LHCN-M2 (cell line): ENCODE measurements at regions not wholly inside any gene's neighbourhood (a gene's known extent, or its start where the extent isn't known, plus 50 kb on each side); places are given as distances from the start of the nearest gene placed in this dataset.
"Not testable (repeated sequence)": the region's sequence is repeated elsewhere in the genome, so short reads cannot be mapped to it uniquely, and the experiment has no call there.

ENCODE experiments used
- DNase-seq: peaks from one replicate; pipeline ENCODE4 v3.0.0-alpha.2; 2012; ENCODE audit warnings: low read depth

DNA sequence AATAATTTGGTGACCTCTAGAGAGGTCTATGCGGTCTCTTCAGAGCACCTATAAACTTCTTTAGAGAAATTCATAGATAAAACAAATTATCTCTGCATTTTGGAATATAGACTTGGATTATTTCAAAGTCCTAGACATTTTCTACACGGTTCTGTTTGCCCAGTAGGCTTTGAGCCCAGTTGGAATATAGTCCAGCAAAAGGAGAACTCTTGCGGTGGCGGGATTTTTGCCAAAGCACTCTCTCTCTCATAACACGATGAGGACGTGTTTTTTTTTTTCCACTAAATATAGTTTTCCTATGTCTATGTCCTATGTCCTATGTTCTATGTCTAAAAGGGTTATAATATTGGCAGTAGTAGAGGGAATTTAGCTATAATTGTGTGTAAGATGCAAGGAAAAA is 164.9 kb upstream of the AGR3 start:
- no peak for DNase-seq

DNA sequence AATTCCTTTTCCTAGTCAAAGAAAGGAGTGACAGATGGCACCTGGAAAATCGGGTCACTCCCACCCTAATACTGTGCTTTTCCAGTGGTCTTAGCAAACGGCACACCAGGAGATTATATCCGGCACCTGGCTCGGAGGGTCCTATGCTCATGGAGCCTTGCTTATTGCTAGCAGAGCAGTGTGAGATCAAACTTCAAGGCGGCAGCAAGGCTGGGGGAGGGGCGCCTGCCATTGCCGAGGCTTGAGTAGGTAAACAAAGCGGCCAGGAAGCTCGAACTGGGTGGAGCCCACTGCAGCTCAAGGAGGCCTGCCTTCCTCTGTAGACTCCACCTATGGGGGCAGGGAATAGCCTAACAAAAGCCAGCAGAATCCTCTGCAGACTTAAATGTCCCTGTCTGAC is 171.4 kb upstream of the AGR3 start:
- not testable (repeated sequence) for DNase-seq

DNA sequence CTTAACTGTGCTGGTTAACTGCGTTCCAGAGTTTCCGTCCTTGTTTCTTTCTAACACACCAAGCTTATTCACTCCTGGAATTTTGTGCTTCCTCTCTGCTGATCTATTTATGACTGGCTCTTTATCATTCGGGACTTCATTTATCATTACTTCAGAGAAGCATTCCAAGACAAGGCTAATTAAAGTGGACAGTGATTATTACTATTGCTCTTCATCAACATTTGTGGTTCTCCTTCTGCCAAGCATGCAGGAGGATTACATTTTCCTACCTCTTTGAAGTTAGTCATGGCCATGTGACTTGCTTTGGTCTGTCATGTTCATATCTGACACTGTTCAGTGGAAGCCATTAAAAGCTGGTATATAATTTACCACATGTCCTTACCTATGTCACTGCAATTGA is 172.4 kb upstream of the AGR3 start:
- DNase-seq = no peak

DNA sequence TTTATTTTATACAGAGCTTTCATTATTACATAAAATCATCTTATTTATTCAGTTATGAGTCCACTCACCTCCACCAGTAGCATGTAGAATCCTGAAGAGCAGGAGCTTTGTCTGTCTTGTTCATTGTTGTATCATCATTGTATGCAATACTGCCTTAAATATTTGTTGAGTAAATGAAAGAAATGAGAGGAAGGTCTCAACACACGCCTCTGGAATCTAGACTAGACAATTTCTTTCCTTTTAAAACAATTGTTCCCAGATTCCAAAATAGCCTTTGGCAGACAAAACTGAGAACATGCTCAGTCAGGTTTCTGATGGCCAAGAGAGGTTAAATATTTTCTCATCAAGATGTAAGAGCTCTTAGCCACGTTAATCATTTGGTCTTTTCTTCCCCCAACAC is 173.1 kb upstream of the AGR3 start:
- no peak for DNase-seq

DNA sequence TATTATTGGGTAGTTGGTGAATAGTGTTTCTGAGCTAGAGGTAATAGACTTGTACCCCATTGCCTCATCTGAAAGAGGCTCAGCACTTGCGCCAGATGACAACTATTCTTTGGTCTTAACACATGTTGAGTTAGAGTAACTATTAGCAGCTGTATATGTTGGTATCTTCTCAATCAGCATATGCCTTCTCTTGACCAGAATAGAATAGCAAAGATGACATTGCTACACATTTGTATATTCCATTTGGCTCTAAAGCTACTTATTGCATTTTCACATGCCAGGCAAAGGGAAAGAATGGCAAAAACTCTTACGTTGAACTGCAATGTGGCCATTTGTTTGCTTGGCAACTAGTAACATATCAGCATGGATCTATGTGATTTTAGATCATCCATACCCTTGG is 173.8 kb upstream of the AGR3 start:
- DNase-seq = no peak

DNA sequence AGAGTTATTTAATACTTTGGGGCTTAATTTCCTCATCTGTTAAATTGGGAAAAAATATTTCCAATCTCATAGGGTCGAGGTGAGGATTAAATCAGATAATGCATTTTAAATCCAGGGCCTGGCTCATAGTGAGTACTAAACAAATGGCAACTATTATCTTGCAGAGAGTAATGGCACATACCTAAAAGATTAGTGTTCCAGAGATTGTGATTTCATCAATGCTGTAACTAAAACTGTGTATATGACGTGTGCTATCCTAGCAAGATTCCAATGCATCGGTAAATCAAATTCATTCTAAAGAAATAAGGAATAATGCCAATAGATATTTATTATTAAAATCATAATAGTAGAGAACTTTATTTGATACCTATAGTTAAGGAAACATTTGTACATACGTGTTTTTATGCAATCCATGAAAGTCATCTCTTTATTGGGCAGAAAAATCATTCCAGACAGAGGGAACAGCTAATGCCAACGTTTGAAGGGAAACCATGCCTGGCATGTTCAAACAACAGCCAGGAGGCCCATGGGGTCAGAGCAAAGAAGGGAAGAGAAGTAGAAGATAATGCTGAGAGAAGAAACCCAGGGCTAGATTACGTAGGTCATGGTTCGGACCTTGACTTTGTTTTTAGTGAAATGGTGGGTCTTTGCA is 174.8 kb upstream of the AGR3 start:
- peak; percentile 76 for DNase-seq

DNA sequence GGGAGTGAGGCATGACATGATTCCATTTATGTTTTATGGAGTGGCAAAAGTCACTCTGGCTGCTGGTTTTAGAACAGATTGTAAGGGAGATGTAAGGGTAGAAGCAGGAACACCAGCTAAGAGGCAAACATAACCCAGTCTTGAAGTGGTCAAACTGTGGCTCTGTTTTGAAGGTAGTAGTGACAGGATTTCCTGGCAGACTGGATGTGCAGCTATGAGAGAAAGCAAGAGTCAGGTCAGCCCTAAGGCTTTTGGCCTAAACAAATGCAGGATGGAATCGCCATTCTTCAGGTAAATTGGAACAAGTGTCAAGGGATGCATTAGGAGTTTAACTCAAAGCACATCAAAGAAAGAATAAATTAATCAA is 175.3 kb upstream of the AGR3 start:
- DNase-seq = no peak

DNA sequence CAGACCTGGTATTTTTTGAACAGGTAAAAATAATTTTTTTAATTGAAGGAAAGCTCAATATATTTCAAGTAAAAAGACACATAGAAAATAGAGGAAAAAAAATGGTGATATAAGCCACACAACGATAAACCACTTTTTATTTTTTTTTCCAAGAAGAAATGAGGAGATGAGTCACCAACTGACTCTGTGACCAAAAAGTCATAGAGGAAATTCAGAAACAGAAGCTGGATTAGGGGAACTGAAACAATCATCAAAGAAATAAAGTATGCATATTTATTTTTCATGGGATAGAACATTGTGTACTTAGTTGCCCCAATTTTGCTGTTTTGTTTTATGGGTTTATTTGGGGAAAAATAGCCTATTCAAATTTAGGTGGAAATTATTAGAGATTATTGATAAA is 176.8 kb upstream of the AGR3 start:
- peak; percentile 89 for DNase-seq

DNA sequence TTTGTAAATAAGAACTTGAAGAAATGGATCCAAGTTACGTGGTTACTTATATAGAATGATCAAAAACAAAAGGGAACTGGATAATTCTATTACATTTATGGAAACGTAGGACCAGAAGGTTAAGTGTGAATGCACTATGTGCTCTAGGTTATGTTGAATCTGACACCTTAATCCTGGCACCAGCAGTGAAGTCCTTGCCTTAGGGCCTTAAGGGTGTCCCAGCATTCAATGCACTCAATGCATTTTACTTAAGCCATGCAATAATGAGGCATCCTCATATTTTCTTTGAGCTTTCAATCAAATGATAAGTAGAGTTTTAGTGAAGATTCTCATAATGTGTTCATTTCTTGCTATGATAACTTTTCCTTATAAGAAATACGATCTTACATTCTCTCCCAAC is 178.3 kb upstream of the AGR3 start:
- no peak for DNase-seq

DNA sequence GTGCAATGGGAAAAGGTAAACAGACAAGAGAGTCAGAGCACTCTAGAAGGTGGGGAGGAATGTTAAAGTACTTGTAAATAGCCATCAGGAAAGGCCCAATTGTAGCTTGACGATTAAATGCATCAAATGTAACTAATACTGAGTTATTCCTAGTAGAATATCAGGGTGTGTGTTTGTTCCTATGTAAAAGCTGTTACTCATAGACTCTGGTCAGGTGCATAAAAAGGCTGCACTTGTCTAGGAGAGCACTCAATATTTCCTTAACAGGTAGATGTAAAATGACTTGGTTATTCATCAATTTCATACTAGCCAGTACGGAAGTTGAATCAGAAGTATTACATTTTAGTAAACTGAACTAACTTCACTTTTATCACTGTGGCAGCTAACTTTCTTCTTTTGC is 179.7 kb upstream of the AGR3 start:
- DNase-seq = no peak

DNA sequence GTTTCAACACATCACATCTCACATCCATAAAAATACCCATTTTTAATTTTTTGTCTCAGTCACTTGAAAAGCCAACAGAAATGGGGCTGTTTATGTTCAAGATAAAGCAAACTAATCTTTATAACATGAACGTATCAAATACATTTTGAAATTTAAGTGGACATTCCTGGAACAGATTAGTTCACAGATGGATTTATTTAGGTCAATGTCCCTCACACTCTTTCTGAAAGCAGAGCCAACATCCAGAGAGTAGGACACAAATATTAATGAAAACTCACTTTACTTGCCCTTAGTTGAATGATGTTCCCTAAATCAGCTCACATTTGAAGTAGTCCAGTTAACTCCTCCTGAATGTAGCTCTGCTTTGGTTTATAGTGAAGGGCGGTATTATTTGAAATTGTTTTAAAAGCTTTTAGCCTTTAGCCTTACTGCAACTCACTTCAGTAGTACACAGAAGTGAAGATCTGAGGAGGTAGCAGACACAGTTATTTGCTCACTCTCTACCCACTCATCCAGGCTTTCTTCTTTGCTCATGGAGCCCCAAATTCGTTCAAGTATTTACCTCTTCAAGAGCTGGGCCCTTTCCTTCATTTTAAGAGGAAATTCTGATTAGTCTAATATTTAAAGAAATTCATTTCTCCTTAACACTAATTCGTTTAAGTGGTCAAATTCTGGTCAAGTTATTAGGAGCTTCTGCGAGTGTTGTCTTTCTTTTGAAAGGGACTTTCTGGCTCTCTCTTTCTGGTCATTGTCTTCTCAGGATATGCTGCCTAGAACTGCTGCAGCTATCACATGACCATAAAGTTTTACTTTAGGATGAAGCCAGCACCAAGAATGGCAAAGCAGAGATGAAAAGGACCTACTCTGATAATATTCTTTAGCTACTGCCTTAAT is 180.6 kb upstream of the AGR3 start:
- DNase-seq = no peak

DNA sequence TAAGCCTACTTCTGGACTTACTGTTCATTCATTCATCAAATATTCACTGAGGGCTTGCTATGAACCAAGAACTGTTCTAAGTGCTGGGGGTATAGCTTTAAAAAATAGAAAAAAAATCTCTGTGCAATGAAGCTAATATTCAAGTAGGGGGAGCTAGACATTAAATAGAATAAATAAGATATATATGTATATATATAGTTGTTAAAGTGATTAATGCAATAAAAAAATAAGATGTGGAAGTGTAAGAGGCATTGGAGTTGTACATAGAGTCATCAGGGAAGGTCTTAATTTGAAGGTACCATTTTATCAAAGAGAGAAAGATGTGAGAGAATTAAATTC is 181.2 kb upstream of the AGR3 start:
- DNase-seq = peak; percentile 24

DNA sequence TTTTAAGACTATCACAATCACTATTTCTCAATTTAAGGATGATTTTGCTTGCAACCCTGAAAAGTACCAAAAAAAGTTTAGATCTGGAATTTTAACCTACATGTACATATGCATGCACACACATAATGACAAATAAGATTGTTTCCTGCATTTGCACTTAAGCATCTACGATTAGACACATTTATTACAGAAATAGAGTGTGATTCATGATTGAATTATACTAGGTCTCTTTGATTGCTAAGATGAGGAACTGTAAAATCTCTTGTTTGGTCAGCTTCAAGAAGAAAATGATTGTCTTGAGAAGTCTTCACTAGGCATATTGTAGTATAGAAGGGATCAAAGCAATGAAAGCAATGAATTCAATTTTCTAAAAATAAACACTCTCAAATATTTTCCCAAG is 185.9 kb upstream of the AGR3 start:
- no peak for DNase-seq

DNA sequence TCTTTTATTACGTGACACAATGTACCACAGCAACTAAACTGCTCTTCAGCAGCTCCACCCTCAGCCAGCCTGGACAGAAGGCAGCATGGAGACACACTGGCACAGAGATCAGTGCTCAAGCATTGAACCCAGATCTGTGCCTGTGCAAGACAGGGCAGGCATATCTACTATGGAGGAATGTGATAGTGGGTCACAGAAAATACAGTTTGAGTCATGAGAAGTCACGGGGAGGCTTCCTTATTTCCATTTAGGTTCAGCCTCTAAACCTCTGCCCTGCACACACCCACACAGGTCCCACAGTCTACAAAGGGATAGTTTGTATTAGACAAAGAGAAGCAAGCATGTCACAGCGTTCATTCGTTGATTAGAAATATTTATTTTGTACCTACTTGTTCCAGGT is 187.4 kb upstream of the AGR3 start:
- DNase-seq = no peak

DNA sequence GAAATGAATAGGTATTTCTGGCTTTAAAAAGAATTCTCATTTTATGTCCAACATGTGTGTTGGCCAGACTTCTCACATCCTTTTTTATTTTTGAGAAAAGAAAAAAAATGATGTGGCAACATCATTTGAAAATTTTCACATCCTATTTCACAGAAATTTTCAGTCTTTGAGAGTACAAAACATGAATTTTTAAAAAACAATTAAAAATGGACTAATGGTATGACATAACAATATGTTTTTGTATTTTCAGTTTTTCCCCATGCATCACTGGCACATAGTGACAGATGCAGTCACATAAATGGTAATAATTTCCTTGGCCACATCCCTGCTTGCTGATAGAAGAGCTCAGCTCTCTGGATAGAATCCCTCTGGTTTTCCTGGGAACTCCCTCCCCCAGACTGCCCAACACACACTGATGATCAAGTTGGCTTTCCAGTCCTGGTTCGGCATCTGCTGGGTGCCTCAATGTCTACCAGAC is 188.5 kb upstream of the AGR3 start:
- DNase-seq = no peak

DNA sequence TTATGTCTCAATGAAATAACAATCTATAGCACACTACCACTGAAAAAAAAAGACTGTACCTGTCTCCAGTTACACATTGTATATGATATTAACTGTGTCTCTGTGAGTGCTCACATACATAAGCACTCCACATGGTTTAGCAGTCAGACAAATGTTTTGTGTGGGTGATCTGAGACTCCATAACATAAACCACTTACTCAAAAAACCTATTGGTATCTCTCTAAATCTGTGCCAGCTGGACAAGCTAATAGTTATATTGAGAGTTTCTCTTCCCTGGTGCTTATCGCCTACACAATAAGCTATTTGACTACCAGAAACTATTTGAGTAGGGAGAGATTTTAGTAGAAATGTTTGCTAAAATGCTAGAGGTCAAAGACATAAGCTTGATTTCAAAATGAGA is 190.1 kb upstream of the AGR3 start:
- no peak for DNase-seq

DNA sequence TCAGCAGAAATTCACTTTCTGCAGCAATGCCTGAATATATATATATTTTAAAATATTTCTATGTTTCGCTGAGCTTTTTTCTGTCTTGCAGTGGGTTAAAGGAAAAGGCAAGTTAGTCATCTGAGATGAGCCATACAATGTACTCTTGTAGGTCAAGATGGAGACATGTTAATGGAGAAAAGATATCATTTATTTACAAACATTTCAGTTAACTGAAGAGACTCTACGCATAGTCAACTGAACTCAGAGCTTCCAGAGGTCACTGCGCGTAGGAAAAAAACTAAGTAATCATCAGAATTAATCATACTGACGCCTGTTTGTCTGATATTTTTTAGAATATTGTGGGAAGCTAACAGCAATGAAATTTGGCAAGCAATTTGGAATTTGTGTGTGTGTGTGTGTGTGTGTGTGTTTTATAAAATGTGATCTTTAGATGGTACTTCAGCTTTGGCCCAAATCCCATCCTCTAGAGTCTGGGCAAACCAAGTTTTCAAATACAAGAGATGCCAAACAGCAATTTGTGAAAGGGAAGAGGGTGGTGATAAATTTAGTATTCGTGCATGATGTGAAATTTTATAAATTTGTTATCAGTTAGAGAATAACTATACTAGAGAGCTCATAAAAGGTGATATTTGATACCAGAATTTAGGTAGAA is 193.9 kb upstream of the AGR3 start:
- DNase-seq = no peak

DNA sequence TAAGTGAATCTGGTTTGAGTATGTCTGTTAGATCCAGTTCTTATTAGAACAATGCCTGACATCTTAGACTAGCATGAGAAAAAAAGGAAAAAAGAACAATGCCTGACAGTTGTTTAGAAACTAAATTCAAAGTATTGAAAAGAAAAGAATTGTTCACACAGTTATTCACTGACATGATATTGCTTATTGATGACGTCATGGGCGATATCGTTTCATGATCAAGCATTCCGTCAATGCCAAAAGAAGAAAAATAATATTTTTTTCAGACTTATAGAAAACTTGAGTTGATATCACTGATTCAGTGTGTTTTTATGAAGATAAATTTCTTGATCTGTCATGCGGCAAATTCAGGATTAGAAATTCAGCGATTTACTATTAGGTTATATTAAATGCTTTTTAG is 196.5 kb upstream of the AGR3 start:
- no peak for DNase-seq

DNA sequence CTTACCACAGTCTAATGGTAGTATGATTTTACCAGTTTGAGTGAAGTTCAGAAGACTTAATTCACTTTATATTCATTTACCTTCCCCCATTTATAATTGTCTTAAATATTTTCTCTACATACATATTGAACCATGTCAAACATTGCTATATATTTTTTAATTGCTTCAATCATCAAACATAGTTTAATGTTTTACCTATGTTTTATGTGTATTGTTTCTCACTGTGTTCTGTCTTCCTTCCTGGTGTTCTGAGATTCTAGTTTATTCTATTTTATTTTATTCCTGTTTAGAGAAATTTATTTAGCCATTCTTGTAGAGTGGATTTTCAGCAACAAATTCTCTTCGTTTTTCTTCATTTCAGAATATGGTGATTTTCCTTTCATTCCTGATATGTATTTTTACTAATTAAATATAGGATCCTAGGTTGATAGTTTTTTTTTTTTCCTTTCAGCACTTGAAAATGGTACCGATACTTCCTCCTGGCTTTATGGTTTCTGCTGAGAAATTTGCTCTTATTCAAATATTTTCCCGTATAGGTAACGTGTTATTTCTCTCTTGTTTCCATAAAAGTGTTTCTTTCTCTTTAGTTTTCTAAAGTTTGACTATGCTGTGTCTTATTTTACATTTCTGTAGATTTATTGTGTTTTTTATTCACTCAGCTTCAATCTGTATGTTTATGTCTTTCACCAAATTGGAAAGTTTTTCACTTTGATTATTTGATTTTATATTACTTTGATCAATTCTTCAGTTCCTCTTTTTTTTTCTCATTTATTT is 201.8 kb upstream of the AGR3 start:
- no peak for DNase-seq

DNA sequence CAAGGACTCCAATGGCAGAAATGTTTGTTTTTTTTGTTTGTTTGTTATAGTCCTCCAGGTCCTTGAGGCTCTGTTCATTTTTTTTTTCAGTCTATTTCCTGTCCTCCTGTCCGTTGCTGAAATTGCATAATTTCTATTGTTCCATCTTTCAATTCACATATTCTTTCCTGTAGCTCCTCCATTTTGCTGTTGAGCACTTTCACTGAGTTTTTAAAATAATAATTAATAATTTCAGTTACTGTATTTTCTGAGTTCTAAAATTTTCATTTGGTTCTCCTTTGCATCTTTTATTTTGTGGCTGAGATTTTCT is 202.3 kb upstream of the AGR3 start:
- no peak for DNase-seq

DNA sequence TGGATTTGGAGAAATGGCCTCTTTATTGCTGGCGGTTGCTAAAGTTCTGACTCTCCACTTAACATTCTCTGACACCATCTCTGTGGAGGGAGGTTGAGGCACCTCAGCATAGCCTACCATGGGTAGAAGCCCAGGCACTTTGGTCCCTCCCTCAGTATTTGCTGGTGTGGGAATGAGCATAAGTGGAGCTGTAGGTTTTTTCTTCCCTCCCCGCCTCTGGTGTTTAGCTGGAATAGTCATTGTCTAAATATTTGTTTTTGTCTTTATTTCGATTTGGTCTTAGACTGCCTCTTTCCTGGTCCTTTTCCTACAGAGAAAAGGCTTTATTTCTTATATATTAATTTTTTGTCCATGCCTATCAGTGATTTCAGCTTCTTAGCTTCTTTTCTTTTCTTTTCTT is 203.4 kb upstream of the AGR3 start:
- DNase-seq = no peak

DNA sequence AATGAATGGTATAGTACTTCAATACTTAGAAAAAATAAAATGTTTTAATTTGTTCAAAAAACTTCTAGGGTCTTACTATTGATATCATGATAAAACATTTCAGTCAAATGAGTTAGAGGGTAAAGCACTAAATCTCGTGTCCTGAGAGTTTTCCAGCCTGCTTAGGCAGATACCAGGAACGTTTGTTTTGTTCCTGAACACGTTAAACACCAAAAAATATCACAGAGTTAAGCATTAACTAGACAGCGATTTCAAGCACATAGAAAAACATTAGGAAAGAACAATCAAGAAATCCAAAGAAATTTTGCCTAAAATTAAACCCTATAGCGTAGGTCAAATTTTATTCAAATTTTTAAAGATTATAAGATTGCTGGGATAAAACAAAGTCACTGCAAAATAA is 204.6 kb upstream of the AGR3 start:
- no peak for DNase-seq
